Liver (tissue), 3 donors: ENCODE measurements at regions not wholly inside any gene's neighbourhood (a gene's known extent, or its start where the extent isn't known, plus 50 kb on each side); places are given as distances from the start of the nearest gene placed in this dataset.

ENCODE experiments used
- FOXA1 ChIP-seq: IDR thresholded peaks from 2 replicates; pipeline ENCODE4 v1.6.1; 2016; ENCODE audit warnings: antibody characterized with exemption
- GABPA ChIP-seq, 2 donors: IDR thresholded peaks in 1 of 2; conservative IDR thresholded peaks in 1 of 2; 2 replicates each; pipeline ENCODE4 v1.6.1; 2016; ENCODE audit warnings: antibody characterized with exemption in 2 of 2, mild to moderate bottlenecking in 1 of 2, moderate library complexity in 1 of 2
- HNF4G ChIP-seq: IDR thresholded peaks from 2 replicates; pipeline ENCODE4 v1.6.1; 2016; ENCODE audit warnings: antibody characterized with exemption
- NR2F2 ChIP-seq: IDR thresholded peaks from 2 replicates; pipeline ENCODE4 v1.6.1; 2016; ENCODE audit warnings: antibody characterized with exemption
- RAD21 ChIP-seq, 2 donors: IDR thresholded peaks; 2 replicates each; pipeline ENCODE4 v1.6.1; 2016; ENCODE audit warnings: antibody characterized with exemption in 2 of 2, mild to moderate bottlenecking in 2 of 2
- REST ChIP-seq: IDR thresholded peaks from 2 replicates; pipeline ENCODE4 v1.6.1; 2016; ENCODE audit warnings: antibody characterized with exemption, mild to moderate bottlenecking
- RXRA ChIP-seq, 2 donors: IDR thresholded peaks; 2 replicates each; pipeline ENCODE4 v1.6.1; 2017 to 2018; ENCODE audit warnings: antibody characterized with exemption in 2 of 2, mild to moderate bottlenecking in 1 of 2
- SP1 ChIP-seq: IDR thresholded peaks from 2 replicates; pipeline ENCODE4 v1.6.1; 2018; ENCODE audit warnings: antibody characterized with exemption, mild to moderate bottlenecking
- TAF1 ChIP-seq: conservative IDR thresholded peaks from 2 replicates; pipeline ENCODE4 v1.6.1; 2016; ENCODE audit warnings: antibody characterized with exemption, mild to moderate bottlenecking
- YY1 ChIP-seq: IDR thresholded peaks from 2 replicates; pipeline ENCODE4 v1.6.1; 2016; ENCODE audit warnings: antibody characterized with exemption, mild to moderate bottlenecking
- ZBTB33 ChIP-seq: IDR thresholded peaks from 2 replicates; pipeline ENCODE4 v1.6.1; 2016; ENCODE audit warnings: antibody characterized with exemption
- TF ChIP-seq, protein P1 (sequence below): fragments of 150-350 bp; IDR thresholded peaks from 2 replicates; pipeline ENCODE4 v1.5.1; 2017; ENCODE audit warnings: improper control_type of control experiment, low read depth, low read length; ENCODE audit not compliant: missing input control
- TF ChIP-seq, protein P2 (sequence below): IDR thresholded peaks from 2 replicates; pipeline ENCODE4 v1.6.1; 2016; ENCODE audit warnings: antibody characterized with exemption
- TF ChIP-seq, protein P3 (sequence below): IDR thresholded peaks from 2 replicates; pipeline ENCODE4 v1.6.1; 2016; ENCODE audit warnings: antibody characterized with exemption
- donor health status: healthy.
- donor health status: healthy.

DNA sequence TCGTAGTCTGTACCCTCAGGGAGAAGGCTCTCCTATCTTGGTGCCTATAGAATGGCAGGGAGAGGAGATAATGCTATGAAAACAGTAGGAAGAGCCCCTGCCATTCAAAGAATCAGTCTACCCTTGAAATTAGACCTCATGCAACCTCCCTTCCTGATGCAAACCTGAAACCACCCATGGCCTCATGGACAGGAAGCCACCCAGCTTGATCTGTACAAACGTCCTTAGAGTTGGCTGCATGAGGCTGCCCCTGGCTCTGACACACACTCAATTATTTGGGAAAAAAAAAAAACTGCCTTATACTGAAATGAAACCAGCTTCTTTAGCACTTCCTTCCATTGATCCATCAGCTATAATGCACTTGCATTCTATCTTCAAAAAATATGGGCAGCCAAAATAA, 116.6 kb upstream of the BCL2L14 start:
- TF ChIP-seq, protein P1, sequence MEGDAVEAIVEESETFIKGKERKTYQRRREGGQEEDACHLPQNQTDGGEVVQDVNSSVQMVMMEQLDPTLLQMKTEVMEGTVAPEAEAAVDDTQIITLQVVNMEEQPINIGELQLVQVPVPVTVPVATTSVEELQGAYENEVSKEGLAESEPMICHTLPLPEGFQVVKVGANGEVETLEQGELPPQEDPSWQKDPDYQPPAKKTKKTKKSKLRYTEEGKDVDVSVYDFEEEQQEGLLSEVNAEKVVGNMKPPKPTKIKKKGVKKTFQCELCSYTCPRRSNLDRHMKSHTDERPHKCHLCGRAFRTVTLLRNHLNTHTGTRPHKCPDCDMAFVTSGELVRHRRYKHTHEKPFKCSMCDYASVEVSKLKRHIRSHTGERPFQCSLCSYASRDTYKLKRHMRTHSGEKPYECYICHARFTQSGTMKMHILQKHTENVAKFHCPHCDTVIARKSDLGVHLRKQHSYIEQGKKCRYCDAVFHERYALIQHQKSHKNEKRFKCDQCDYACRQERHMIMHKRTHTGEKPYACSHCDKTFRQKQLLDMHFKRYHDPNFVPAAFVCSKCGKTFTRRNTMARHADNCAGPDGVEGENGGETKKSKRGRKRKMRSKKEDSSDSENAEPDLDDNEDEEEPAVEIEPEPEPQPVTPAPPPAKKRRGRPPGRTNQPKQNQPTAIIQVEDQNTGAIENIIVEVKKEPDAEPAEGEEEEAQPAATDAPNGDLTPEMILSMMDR, result no peak
- TF ChIP-seq GABPA (IDR thresholded peaks at IDR 0.05 in 1 of 2, conservative IDR thresholded peaks at IDR 0.05 in 1 of 2), result no peak
- TF ChIP-seq RAD21 (IDR thresholded peaks at IDR 0.05), result no peak
- TF ChIP-seq, protein P2, sequence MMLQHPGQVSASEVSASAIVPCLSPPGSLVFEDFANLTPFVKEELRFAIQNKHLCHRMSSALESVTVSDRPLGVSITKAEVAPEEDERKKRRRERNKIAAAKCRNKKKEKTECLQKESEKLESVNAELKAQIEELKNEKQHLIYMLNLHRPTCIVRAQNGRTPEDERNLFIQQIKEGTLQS, result no peak
- TF ChIP-seq HNF4G, result no peak
- no peak for TF ChIP-seq TAF1
- no peak for TF ChIP-seq SP1
- no peak for TF ChIP-seq YY1
- no peak for TF ChIP-seq REST
- TF ChIP-seq NR2F2, result no peak
- TF ChIP-seq, protein P3, sequence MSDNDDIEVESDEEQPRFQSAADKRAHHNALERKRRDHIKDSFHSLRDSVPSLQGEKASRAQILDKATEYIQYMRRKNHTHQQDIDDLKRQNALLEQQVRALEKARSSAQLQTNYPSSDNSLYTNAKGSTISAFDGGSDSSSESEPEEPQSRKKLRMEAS, result no peak
- no peak for TF ChIP-seq FOXA1
- no peak for TF ChIP-seq ZBTB33
- TF ChIP-seq RXRA (IDR thresholded peaks at IDR 0.05), result no peak
